ENCODE measurements at regions not wholly inside any gene's neighbourhood (a gene's known extent, or its start where the extent isn't known, plus 50 kb on each side); places are given as distances from the start of the nearest gene placed in this dataset.
"Not testable (repeated sequence)": the region's sequence is repeated elsewhere in the genome, so short reads cannot be mapped to it uniquely, and the experiment has no call there.

GRCh38 chr4:184960505-184960971 lies 57.8 kb upstream of the HELT start:
- no peak for DNase-seq (ENCODE audit: low spot score in 2 of 2, unreplicated experiment in 2 of 2)
- Mint-ChIP-seq H3K4me3 (no peak overlapping the region), H3K27ac (no peak overlapping the region), H3K36me3 (peaks cover 4% of the 10 kb centered on the region), H3K9me3 (peaks cover 4% of the 10 kb centered on the region), H3K4me1 (peaks cover 13% of the 10 kb centered on the region), H3K27me3 (ENCODE audit: low read depth) (no peaks in the 10 kb centered on the region)
- TF ChIP-seq CTCF (IDR thresholded peaks at IDR 0.05; ENCODE audit: unreplicated experiment): no peak

- peaks cover 13% of the 10 kb centered on the region for H3K4me1 Mint-ChIP-seq
- no peaks in the 10 kb centered on the region for H3K27me3 Mint-ChIP-seq (ENCODE audit: low read depth)
- H3K36me3 Mint-ChIP-seq: peaks cover 4% of the 10 kb centered on the region
- no peak overlapping the region for H3K4me3 Mint-ChIP-seq
- TF ChIP-seq CTCF (IDR thresholded peaks at IDR 0.05; ENCODE audit: unreplicated experiment): no peak
- H3K27ac Mint-ChIP-seq: no peak overlapping the region
- no peak for DNase-seq (ENCODE audit: low spot score in 2 of 2, unreplicated experiment in 2 of 2)
- H3K9me3 Mint-ChIP-seq: peaks cover 4% of the 10 kb centered on the region
These were observed 56.6 kb upstream of the HELT start for GRCh38 chr4:184961660-184962059.

GRCh38 chr4:184962125-184962638 lies 56.1 kb upstream of the HELT start:
- TF ChIP-seq CTCF (IDR thresholded peaks at IDR 0.05; ENCODE audit: unreplicated experiment): no peak
- DNase-seq (ENCODE audit: low spot score in 2 of 2, unreplicated experiment in 2 of 2): no peak
- H3K4me1 Mint-ChIP-seq: peaks cover 13% of the 10 kb centered on the region
- H3K9me3 Mint-ChIP-seq: peaks cover 4% of the 10 kb centered on the region
- no peak overlapping the region for H3K27ac Mint-ChIP-seq
- no peaks in the 10 kb centered on the region for H3K27me3 Mint-ChIP-seq (ENCODE audit: low read depth)
- H3K36me3 Mint-ChIP-seq: peaks cover 4% of the 10 kb centered on the region
- no peak overlapping the region for H3K4me3 Mint-ChIP-seq

GRCh38 chr4:184965230-184966050 lies 52.9 kb upstream of the HELT start:
- H3K27ac Mint-ChIP-seq; H3K27me3 Mint-ChIP-seq (ENCODE audit: low read depth): not testable (repeated sequence)

GRCh38 chr4:184966051-184966691 lies 52.1 kb upstream of the HELT start:
- not testable (repeated sequence) for H3K4me1 Mint-ChIP-seq; DNase-seq (ENCODE audit: low spot score in 2 of 2, unreplicated experiment in 2 of 2); H3K36me3 Mint-ChIP-seq; H3K27ac Mint-ChIP-seq; H3K4me3 Mint-ChIP-seq; H3K27me3 Mint-ChIP-seq (ENCODE audit: low read depth)
- H3K9me3 Mint-ChIP-seq: peaks cover 16% of the 10 kb centered on the region

More at GRCh38 chr4:184965230-184966050, 52.9 kb upstream of the HELT start:
- H3K4me3 Mint-ChIP-seq; DNase-seq (ENCODE audit: low spot score in 2 of 2, unreplicated experiment in 2 of 2); H3K36me3 Mint-ChIP-seq; H3K4me1 Mint-ChIP-seq: not testable (repeated sequence)
- H3K9me3 Mint-ChIP-seq: peaks cover 11% of the 10 kb centered on the region

GRCh38 chr4:184967699-184968098 lies 50.6 kb upstream of the HELT start:
- H3K27me3 Mint-ChIP-seq (ENCODE audit: low read depth); DNase-seq (ENCODE audit: low spot score in 2 of 2, unreplicated experiment in 2 of 2); H3K4me1 Mint-ChIP-seq; H3K4me3 Mint-ChIP-seq; H3K36me3 Mint-ChIP-seq: not testable (repeated sequence)
- Mint-ChIP-seq H3K27ac (peak overlapping the region; percentile 37), H3K9me3 (peaks cover 31% of the 10 kb centered on the region)

GRCh38 chr4:184968366-184968765 lies 49.9 kb upstream of the HELT start:
- Mint-ChIP-seq H3K27me3 (ENCODE audit: low read depth) (peaks cover 10% of the 10 kb centered on the region), H3K9me3 (peaks cover 34% of the 10 kb centered on the region), H3K27ac (no peak overlapping the region), H3K4me3 (no peak overlapping the region), H3K4me1 (no peaks in the 10 kb centered on the region), H3K36me3 (peaks cover 4% of the 10 kb centered on the region)
- TF ChIP-seq CTCF (IDR thresholded peaks at IDR 0.05; ENCODE audit: unreplicated experiment): no peak
- DNase-seq (ENCODE audit: low spot score in 2 of 2, unreplicated experiment in 2 of 2): no peak

Data from mesothelial cell of epicardium (in vitro differentiated cells).